Stimulated activated CD4-positive, alpha-beta T cell treated with anti-CD3 and anti-CD28 coated beads, TNF-alpha, amount 100 ng/mL, for 48 hours (primary cell): ENCODE measurements at regions not wholly inside any gene's neighbourhood (a gene's known extent, or its start where the extent isn't known, plus 50 kb on each side); places are given as distances from the start of the nearest gene placed in this dataset.

Experiments used
- DNase-seq, 3 donors: peaks; one replicate each; pipeline ENCODE4 v3.0.0-alpha.2; 2020; ENCODE audit warnings: low read depth in 3 of 3

- DNase-seq, result no peak
Measured at GRCh38 chr5:159700016-159700415, 216.3 kb upstream of the ADRA1B start.

- DNase-seq, result no peak
Measured at GRCh38 chr5:159702301-159702700, 214.0 kb upstream of the ADRA1B start.

GRCh38 chr5:159702826-159703225, 213.5 kb upstream of the ADRA1B start:
- DNase-seq, result no peak

GRCh38 chr5:159704160-159704559, 212.1 kb upstream of the ADRA1B start:
- DNase-seq, result no peak

- DNase-seq, result no peak
Measured at GRCh38 chr5:159705948-159706347, 210.3 kb upstream of the ADRA1B start.

- DNase-seq, result no peak
Measured at GRCh38 chr5:159708090-159708489, 208.2 kb upstream of the ADRA1B start.

GRCh38 chr5:159712672-159713071, 203.6 kb upstream of the ADRA1B start:
- DNase-seq, result no peak

GRCh38 chr5:159713254-159713653, 203.0 kb upstream of the ADRA1B start:
- no peak for DNase-seq

GRCh38 chr5:159713773-159714172, 202.5 kb upstream of the ADRA1B start:
- DNase-seq, result no peak

- no peak for DNase-seq
Measured at GRCh38 chr5:159725475-159725874, 190.8 kb upstream of the ADRA1B start.

GRCh38 chr5:159727167-159727566, 189.1 kb upstream of the ADRA1B start:
- DNase-seq, result no peak

GRCh38 chr5:159730285-159730684, 186.0 kb upstream of the ADRA1B start:
- DNase-seq, result no peak

- no peak for DNase-seq
Measured at GRCh38 chr5:159732220-159732619, 184.1 kb upstream of the ADRA1B start.

- DNase-seq, result no peak
Measured at GRCh38 chr5:159734366-159734765, 181.9 kb upstream of the ADRA1B start.

- DNase-seq, result no peak
Measured at GRCh38 chr5:159735036-159735435, 181.2 kb upstream of the ADRA1B start.

- DNase-seq, result no peak
Measured at GRCh38 chr5:159735749-159736660, 180.3 kb upstream of the ADRA1B start.

- DNase-seq, result no peak
Measured at GRCh38 chr5:159736844-159737243, 179.4 kb upstream of the ADRA1B start.

- DNase-seq, result no peak
Measured at GRCh38 chr5:159737263-159737662, 179.0 kb upstream of the ADRA1B start.

GRCh38 chr5:159741829-159742322, 174.4 kb upstream of the ADRA1B start:
- DNase-seq, result no peak

GRCh38 chr5:159743234-159743633, 173.0 kb upstream of the ADRA1B start:
- no peak for DNase-seq

- no peak for DNase-seq
Measured at GRCh38 chr5:159746707-159747106, 169.6 kb upstream of the ADRA1B start.

- DNase-seq, result no peak
Measured at GRCh38 chr5:159749146-159749545, 167.1 kb upstream of the ADRA1B start.

GRCh38 chr5:159750226-159750625, 166.1 kb upstream of the ADRA1B start:
- DNase-seq, result no peak

GRCh38 chr5:159751459-159751858, 164.8 kb upstream of the ADRA1B start:
- no peak for DNase-seq
